GM18861 (cell line): ENCODE measurements at regions not wholly inside any gene's neighbourhood (a gene's known extent, or its start where the extent isn't known, plus 50 kb on each side); places are given as distances from the start of the nearest gene placed in this dataset.
A peak's percentile ranks its signal among the peaks of the same experiment; 100 is the strongest.
"Not testable (repeated sequence)": the region's sequence is repeated elsewhere in the genome, so short reads cannot be mapped to it uniquely, and the experiment has no call there.

Source experiments
- ATAC-seq: cut with Tn5 transposase; IDR thresholded peaks from one replicate; pipeline ENCODE4 v1.9.1; 2021; ENCODE audit not compliant: unreplicated experiment

DNA sequence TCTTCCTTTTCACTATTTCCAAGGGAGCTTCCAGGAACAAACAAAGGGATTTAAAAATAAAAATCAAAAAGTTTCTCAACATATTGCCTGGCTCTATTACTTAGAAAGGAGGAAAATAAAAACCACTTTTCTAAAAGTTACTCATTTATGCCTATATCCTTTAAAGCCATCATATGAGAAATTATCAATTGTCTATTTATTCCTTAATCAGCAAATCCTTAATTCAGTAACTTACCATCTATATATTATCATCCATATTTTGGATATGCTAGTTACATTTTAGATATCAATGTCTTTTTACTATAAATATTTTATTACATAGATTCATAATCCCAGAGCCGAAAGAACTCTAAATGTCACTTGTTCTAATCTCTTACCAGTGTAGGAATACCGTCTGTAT lies 481.5 kb upstream of the ANO5 start:
- no peak for ATAC-seq

DNA sequence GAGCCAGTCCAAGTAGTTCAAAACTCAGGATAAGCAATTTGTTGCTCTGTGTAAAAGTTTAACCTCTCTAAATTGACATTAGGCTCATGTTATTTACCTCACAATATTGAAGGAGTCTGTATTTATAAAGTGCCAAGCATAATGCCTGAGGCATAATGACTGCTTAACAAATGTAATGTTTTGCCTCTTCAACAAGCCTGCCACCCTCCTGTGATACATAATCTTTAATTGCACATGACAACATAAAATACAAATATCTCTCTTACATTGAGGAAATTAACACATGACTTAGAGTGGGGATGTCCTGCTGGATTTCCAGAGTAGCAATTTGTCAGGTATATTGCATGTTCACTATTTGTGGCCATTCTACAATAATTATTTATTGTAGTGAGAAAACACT lies 469.2 kb upstream of the ANO5 start:
- ATAC-seq, result no peak

DNA sequence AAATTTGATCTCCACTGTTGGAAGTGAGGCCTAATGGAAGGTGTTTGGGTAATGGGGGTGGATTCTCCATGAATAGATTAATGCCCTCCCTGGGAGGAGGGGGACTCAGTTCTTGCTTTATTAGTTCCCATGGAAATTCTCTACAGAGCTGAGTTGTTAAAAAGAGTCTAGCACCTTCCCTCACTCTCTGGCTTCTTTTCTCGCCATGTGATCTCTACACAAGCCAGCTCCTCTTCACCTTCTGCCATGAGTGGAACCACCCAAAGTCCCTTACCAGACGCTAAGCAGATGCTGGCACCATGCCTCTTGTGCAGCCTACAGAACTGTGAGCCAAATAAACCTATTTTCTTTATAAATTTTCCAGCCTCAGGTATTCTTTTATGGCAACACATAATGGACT lies 465.8 kb upstream of the ANO5 start:
- no peak for ATAC-seq

DNA sequence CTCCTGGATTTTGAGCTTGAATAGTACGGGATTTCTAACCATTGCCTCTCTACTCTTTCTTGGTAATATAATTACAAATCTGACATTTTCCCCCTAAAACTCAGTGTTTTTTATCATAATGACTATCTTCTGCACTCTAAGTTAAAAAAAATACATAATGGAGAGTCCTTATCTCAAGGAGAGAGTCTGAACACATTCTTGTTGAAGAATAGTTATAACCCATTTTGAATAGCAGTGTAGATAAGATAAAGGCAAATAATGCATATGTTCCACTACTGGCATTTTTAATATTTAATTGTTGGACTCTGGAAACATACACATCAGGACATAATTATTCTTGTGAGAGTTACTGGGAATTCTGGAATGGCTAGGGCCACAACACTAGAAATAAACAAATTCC lies 456.5 kb upstream of the ANO5 start:
- no peak for ATAC-seq

DNA sequence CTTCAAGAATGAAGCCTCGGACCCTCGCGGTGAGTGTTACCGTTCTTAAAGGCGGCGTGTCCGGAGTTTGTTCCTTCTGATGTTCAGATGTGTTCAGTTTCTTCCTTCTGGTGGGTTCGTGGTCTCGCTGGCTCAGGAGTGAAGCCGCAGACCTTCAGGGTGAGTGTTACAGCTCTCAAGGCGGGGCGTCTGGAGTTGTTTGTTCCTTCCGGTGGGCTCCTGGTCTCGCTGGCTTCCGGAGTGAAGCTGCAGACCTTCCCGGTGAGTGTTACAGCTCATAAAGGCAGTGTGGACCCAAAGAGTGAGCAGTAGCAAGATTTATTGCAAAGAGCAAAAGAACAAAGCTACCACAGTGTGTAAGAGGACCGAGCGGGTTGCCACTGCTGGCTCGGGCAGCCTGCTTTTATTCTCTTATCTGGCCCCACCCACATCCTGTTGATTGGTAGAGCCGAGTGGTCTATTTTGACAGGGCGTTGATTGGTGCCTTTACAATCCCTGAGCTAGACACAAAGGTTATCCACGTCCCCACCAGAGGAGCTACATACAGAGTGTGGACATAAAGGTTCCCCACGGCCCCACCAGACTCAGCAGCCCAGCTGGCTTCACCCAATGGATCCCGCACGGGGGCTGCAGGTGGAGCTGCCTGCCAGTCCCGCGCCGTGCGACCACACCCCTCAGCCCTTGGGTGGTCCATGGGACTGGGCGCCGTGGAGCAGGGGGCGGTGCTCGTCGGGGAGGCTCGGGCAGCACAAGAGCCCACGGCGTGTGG lies 440.2 kb upstream of the ANO5 start:
- ATAC-seq, result not testable (repeated sequence)

DNA sequence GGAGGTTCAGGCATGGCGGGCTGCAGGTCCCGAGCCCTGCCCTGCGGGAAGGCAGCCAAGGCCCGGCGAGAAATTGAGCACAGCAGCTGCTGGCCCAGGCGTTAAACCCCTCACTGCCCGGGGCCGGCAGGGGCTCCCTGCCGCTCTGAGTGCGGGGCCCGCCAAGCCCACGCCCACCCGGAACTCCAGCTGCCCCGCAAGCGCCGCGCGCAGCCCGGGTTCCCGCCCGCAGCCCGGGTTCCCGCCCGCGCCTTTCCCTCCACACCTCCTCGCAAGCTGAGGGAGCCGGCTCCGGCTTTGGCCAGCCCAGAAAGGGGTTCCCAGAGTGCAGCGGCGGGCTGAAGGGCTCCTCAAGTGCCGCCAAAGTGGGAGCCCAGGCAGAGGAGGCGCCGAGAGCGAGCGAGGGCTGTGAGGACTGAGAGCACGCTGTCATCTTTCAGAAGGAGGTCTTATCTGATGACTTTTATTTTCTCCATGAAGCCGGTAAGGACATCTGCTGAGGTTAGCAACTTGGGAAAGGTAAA lies 439.6 kb upstream of the ANO5 start:
- ATAC-seq, result not testable (repeated sequence)

DNA sequence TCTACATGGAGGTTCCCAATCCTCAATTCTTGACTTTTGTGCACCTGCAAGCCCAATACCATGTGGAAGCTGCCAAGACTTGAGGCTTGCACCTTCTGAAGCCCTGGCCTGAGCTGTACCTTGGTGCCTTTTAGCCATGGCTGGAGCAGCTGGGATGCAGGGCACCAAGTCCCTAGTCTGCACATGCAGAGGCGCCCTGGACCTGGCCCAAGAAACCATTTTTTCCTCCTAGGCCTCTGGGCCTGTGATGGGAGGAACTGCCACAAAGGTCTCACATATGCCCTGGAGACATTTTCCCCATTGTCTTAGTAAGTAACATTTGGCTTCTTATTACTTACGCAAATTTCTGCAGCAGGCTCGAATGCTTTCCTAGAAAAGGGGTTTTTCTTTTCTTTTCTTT lies 431.9 kb upstream of the ANO5 start:
- ATAC-seq, result no peak

DNA sequence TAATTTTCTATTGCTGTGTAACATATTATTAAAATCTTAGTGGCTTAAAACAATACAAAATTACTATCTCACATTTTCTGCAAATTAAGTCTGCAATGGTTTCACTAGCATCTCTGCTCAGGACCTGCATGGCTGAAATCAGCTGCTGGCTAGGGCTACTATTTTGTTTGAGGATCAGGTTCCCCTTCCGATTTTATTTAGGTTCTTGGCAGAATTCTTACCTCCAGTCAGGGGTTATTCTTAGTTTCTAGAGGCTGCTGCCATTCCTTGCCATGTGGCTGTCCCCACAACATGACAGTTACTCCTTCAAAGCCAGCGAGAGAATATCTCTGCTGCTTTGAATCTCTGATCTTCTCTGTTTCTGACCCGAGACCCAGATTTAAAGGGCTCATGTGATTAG lies 424.5 kb upstream of the ANO5 start:
- ATAC-seq, result no peak

DNA sequence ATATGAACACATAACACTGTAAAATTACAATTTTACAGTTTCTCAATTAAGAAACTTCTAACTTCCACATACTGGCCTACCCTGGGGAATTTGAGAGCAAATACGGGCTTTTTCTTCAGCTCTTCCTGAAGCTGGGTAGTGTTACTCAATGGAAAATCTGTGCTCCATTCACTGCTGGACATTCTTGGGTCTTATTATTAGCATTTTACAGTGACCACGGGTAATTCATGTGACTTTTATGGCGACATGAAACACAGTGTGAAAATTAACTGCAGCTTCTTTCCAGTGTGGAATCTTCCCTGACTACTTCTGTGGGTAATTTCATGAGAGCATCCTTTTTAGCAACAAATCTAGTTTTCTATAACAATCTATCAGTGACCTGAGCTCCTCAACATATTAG lies 423.7 kb upstream of the ANO5 start:
- no peak for ATAC-seq

DNA sequence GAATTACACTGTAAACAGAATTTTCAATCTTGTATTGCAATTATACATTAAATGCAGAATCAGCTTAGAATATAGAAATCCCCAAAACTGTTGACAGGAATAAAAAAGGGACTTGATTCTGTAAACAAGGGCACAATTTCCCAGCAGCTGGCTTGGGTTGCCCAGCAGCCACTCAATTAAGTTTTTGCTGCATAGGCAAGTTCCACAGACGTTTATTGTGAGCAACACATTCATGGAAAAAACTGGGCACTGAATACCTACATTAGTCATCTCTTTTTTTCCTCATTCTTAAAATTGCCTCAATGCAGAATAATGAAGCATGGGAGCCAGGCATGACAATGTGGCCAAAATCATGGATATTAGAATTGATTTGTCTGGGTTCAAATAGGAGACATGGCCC lies 421.8 kb upstream of the ANO5 start:
- no peak for ATAC-seq

DNA sequence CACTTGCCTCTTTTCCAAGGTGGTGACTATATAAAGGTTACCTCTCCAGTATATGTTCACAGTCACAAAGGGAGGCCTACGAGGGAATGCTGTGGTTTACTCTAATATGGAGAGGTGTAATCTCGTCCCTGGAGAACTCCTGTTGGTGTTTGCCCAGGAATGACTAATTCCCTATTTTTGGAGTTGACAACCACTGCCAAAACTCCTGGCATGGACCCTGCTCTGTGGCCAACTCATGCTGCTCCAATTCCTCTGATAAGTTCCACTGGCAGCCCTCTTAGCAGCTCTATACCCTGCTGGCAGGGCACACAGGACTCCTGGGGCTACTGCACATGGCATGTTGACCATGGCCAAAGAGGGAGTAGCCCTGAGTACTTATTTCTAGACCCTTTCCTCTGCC lies 418.7 kb upstream of the ANO5 start:
- no peak for ATAC-seq

DNA sequence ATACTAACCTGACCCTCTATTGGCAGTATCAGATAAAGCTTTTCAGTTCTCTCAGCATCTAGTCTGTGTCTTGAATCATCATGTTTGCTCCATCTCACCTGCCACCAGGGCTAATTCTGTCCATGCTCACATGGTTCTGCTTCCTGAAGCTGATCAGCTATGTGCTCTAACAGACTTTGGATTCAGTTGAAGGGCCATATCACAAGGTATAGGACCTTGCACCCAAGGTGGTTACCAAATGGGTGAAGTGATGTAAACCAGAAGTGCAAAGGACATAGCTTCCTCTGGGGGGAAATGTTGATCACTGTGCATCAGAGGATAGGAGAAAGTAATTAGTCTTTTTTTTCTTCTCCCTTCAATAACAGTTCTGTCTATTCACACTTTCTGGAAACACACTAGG lies 417.0 kb upstream of the ANO5 start:
- ATAC-seq, result no peak

DNA sequence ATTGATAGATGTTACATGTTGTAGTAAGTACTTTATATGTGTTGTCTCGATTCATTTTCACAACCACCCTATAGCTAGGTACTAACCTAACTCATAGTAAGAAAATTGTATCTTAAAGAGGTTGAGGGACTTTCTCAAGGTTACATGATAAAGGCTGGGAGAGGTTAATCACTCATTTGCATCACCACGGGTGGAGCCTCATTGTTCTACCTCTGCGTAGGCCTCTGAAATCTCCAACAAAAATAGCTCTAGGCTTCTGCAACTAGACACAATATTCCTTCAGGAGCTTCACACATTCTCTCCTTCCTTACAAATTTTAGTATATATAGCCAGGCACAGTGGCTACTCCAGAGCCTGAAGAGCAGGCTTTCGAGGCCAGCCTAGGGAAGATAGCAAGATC lies 408.9 kb upstream of the ANO5 start:
- no peak for ATAC-seq

DNA sequence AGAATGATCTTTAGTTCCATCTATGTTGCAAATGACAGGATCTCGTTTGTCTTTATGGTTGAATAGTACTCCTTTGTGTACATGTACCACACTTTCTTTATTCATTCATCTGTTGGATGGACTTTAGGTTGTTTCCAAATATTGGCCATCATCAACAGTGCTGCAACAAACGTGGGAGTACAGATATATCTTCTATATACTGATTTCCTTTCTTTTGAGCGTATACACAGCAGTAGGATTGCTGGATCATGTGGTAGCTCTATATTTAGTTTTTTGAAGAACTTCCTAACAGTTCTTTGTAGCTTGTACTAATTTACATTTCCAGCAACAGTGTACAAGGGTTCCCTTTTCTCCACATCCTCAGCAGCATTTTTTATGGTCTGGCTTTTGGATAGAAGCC lies 407.5 kb upstream of the ANO5 start:
- ATAC-seq, result no peak

DNA sequence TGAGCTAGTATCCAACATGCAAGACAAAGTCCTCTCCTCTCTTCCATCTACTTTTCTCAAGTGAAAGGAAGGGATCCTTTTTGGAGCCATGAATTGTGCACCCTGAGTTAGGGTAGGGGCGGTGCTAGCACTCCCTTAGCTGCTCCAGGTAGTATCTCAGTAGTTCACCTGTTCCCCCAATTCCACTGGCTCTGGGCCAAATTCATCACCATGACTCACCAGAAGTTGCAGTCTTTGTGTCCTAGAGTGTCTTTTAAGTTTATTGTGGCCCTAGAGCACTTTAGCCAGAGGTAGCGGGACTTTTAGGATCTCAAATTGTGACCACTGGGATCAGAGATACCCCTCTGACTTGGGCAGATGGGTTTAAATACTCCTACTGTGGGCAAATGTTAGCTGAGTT lies 398.6 kb upstream of the ANO5 start:
- no peak for ATAC-seq

DNA sequence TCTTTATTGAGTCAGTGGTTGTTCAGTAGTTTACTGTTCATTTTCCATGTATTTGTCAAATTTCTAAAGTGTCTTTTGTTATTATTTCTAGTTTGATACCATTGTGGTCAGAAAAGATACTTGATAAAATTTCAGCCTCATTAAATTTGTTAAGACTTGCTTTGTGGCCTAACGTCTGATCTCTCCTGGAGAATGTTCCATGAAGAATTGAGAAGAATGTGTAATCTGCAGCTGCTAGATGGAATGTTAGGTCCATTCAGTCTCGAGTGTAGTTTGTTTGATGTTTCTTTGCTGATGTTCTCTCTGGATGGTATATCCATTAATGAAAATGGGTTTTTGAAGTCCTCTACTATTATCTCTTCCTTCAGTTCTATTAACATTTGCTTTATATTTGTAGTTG lies 394.7 kb upstream of the ANO5 start:
- no peak for ATAC-seq

DNA sequence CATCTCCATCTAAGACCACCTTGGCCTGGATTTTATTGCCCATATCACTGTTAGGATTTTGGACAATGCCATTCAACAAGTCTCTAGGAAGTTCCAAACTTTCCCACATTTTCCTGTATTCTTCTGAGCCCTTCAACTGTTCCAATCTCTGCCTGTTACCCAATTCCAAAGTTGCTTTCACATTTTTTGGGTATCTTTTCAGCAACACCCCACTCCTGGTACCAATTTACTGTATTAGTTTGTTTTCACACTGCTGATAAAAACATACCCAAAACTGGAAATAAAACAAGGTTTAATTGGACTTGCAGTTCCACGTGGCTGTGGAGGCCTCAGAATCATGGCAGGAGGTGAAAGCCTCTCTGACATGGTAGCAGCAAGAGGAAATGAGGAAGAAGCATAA lies 388.4 kb upstream of the ANO5 start:
- not testable (repeated sequence) for ATAC-seq

DNA sequence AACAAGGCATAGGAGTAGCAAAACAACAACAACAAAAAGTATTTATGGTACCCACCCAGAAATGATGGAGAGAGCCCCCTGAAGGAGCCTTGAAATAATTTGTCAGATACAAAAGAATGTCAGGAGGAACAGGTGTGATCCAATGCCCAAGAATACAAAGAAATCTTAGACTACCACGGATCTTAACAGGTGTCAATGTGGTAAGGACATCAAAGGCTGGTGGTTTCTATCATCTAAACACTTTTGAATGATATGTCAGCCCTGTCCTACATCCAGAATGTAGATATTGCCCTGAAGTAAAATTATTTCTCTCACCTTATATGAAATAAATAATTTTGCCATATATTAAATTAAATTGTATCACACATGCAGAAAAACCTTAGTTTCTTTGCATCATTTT lies 386.4 kb upstream of the ANO5 start:
- ATAC-seq, result no peak

DNA sequence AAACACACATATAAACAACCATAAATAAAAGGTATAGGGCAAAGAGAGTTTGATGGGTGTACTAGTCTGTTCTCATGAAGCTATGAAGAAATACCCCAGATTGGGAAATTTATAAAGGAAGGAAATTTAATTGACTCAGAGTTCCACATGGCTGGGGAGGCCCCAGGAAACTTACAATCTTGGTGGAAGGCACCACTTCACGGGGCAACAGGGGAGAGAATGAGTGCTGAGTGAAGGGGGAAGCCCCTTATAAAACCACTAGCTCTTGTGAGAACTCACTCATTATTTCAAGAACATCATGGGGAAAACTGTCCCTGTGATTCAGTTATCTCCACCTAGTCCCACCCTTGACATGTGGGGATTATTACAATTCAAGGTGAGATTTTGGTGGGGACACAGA lies 385.9 kb upstream of the ANO5 start:
- ATAC-seq, result peak; percentile 24

DNA sequence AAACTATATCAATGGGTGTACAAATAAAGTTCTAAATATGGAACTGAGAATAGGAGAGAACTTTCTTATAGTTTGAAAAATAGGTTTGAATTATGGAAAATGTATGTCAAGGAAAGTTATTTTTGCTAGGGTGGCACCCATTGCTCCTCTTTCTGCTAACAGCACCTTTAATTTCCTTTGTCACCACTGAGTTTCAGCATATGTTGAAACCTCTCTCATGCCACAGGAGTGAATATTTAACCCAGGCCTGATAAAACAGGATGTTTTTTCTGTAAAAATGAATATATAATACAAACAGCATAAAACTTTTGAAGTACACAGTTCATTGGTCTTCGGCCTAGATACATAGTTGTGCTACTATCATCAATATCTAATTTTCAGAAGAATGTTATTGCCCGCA lies 385.5 kb upstream of the ANO5 start:
- ATAC-seq, result peak; percentile 62

DNA sequence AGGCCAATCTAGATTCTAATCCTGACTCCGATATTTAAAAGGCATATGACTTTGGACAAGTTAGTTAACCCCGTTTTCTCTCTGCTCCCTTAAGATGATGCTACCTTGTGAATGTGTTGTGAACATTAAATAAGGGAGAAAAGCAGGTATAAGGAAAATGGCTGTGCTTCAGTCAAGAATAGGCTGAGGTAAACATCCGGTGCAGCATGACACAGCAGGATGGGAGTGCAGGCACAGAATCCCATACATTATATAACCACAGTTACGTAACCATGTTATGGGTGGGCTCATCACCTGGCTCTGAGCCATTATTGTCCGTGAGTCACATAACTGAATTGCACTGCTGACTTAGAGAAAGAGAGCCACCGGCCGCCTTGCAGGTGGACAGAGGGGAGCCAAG lies 382.2 kb upstream of the ANO5 start:
- no peak for ATAC-seq

DNA sequence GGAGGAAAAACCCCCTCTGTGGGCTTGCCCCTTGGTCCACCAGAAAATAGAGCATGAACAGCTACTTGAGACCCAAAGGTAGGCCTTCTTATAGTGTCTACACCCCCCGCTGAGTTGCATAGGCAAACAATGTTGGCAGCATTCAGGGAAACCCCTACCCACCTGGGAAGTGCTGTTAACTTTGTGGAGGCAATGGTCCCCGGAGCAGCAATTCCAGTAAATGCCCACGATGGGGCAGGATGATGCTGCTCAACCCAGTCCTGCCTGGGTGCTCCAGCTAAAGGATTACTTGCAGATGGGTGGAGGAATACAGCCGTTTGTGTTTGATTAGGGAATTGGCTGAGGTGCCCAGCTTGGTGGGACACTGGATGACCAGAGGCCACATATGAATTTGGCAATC lies 381.3 kb upstream of the ANO5 start:
- ATAC-seq, result no peak

DNA sequence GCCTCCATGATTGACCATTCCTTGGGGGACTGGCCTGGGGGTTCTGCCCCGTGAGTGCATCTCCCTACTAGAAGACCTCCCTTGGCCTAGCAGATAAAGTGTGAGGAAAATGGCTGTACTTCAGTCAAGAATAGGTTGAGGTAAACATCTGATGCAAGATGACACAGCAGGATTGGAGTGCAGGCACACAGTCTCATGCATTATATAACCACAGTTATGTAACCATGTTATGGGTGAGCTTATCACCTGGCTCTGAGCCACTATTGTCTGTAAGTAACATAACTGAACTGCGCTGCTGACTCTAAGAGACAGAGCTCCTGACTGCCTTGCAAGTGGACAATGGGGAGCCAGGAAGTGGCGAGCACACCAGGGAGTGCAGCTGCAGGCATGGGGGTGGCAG lies 378.7 kb upstream of the ANO5 start:
- ATAC-seq, result no peak
